Body of pancreas (tissue), 4 donors: ENCODE measurements at regions not wholly inside any gene's neighbourhood (a gene's known extent, or its start where the extent isn't known, plus 50 kb on each side); places are given as distances from the start of the nearest gene placed in this dataset.

Experiments
- ATAC-seq: fragments of 150-250 bp; one replicate; pipeline ENCODE4 v1.9.1; 2016
- DNase-seq, 4 donors: peaks; one replicate each; pipeline ENCODE4 v3.0.0-alpha.2; 2019
- H3K27ac ChIP-seq, 4 donors: fragments of 200-600 bp; sonication (generic); 1 replicate in 3 of 4; 2 replicates in 1 of 4; pipeline versions ENCODE4 v1.5.1 to v1.6.1; 2016 to 2019; ENCODE audit warnings: mild to moderate bottlenecking in 1 of 4, mixed read lengths in 1 of 4, moderate library complexity in 1 of 4
- H3K27me3 ChIP-seq, 2 donors: fragments of 200-600 bp; sonication (generic); one replicate each; pipeline ENCODE4 v1.6.0; 2016; ENCODE audit warnings: mild to moderate bottlenecking in 1 of 2
- H3K36me3 ChIP-seq, 2 donors: fragments of 200-600 bp; sonication (generic); replicated peaks in 1 of 2; 2 replicates each; pipeline ENCODE4 v1.5.1; 2016; ENCODE audit warnings: low read depth in 2 of 2; ENCODE audit not compliant: insufficient read depth in 1 of 2
- H3K4me1 ChIP-seq: fragments of 200-600 bp; sonication (generic); one replicate; pipeline ENCODE4 v1.6.0; 2016
- H3K4me3 ChIP-seq, 2 donors: fragments of 200-600 bp; sonication (generic); 1 replicate in 1 of 2; 2 replicates in 1 of 2; pipeline ENCODE4 v1.5.1; 2016 to 2019
- H3K9me3 ChIP-seq, 3 donors: fragments of 200-600 bp; sonication (generic); 1 replicate in 2 of 3; 2 replicates in 1 of 3; pipeline ENCODE4 v1.5.1; 2016
- POLR2A ChIP-seq, 3 donors: fragments of 450-650 bp; IDR thresholded peaks; one replicate each; pipeline ENCODE4 v1.6.1; 2016; ENCODE audit warnings: antibody characterized with exemption in 3 of 3, mild to moderate bottlenecking in 2 of 3
- WGBS, 2 donors: methylation state at CpG; one replicate each; pipeline ENCODE4 v1.1.5; 2017; 5-methylcytosine and 5-hydroxymethylcytosine counted together
- intact Hi-C: fragments of 100-400 bp; cut with DNase I; formaldehyde crosslinking; loops from one replicate; pipeline ENCODE4 v1.15.1; 2023
- TF ChIP-seq, protein P1 (sequence below), 7 experiments: fragments of 450-650 bp in 4 of 7; fragments of 200-600 bp in 3 of 7; sonication (generic) in 3 of 7; IDR thresholded peaks; one replicate each; pipeline ENCODE4 v1.5.1; 2016 to 2019; ENCODE audit warnings: antibody characterized with exemption in 7 of 7

DNA sequence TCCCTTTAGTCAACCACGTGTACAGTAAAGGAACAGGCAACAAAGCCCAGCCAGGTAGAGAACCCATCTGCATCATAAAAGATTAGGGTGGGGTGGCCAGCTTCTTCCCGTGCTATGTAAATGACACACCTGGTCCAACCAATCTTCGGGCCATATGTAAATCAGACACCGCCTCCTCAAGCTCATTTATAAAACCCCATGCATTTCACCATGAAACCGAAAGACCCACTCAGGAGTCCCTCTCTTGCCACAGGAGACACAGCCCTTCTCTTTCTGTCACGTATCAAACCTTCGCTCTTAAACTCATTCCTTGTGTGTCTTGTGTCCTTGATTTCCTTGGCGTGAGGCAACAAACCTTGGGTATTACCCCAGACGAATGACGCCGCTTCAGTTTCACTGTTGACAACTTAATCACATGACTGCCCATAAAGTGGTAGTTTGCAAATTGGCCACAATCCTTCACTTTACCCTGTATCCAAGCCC lies 59.8 kb upstream of the TBPL2 start:
- Histone ChIP-seq H3K4me3 (no peak overlapping the region), H3K27me3 (no peaks in the 10 kb centered on the region), H3K9me3 (no peaks in the 10 kb centered on the region), H3K4me1 (peaks cover 4% of the 10 kb centered on the region), H3K36me3 (no peaks in the 10 kb centered on the region), H3K27ac (peak overlapping the region in 3 of 4 donors; percentile 36 to 78 (median 71))
- DNase-seq (peak; percentile 35 to 67 (median 56)), ATAC-seq (peak; percentile 83)
- TF ChIP-seq, protein P1, sequence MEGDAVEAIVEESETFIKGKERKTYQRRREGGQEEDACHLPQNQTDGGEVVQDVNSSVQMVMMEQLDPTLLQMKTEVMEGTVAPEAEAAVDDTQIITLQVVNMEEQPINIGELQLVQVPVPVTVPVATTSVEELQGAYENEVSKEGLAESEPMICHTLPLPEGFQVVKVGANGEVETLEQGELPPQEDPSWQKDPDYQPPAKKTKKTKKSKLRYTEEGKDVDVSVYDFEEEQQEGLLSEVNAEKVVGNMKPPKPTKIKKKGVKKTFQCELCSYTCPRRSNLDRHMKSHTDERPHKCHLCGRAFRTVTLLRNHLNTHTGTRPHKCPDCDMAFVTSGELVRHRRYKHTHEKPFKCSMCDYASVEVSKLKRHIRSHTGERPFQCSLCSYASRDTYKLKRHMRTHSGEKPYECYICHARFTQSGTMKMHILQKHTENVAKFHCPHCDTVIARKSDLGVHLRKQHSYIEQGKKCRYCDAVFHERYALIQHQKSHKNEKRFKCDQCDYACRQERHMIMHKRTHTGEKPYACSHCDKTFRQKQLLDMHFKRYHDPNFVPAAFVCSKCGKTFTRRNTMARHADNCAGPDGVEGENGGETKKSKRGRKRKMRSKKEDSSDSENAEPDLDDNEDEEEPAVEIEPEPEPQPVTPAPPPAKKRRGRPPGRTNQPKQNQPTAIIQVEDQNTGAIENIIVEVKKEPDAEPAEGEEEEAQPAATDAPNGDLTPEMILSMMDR (IDR thresholded peaks at IDR 0.05), result no peak
- peak in 2 of 3 donors; percentile 27 to 58 for TF ChIP-seq POLR2A (IDR thresholded peaks at IDR 0.05)
- intact Hi-C loops, result no loop called here
- 46 to 59% methylated on average over 11 of the region's 11 CpGs for WGBS, 2 donors

DNA sequence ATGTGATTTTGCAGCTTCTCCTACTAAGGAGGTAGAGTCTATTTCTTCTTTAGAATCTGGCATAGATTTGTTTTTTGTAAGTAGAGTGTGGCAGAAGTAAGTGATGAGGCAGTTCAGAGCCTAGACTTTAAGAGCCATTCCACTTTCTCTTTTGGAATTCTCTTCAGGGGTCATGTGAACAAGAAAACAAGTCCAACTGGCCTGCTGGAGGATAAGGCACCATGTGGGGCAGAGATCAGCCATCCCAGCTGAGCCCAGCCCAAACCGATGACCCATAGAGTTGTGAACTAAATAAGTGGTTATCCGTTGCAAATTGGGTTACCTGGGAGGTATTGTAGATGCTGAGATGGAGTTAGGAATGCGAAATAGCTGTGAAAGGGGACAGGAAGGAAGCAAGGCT lies 60.3 kb upstream of the TBPL2 start:
- H3K4me1 ChIP-seq, result peaks cover 4% of the 10 kb centered on the region
- intact Hi-C loops, result no loop called here
- no peak overlapping the region for H3K4me3 ChIP-seq
- 87 to 89% methylated on average over 3 of the region's 3 CpGs for WGBS, 2 donors
- no peaks in the 10 kb centered on the region for H3K27me3 ChIP-seq
- ATAC-seq (peak; percentile 66), DNase-seq (no peak)
- peak overlapping the region in 3 of 4 donors; percentile 32 to 78 (median 71) for H3K27ac ChIP-seq
- H3K9me3 ChIP-seq, result no peaks in the 10 kb centered on the region
- no peaks in the 10 kb centered on the region for H3K36me3 ChIP-seq
- TF ChIP-seq POLR2A (IDR thresholded peaks at IDR 0.05), result peak in 1 of 3 donors; percentile 0
- TF ChIP-seq, protein P1 (IDR thresholded peaks at IDR 0.05), result peak in 1 of 7 experiments; percentile 5

DNA sequence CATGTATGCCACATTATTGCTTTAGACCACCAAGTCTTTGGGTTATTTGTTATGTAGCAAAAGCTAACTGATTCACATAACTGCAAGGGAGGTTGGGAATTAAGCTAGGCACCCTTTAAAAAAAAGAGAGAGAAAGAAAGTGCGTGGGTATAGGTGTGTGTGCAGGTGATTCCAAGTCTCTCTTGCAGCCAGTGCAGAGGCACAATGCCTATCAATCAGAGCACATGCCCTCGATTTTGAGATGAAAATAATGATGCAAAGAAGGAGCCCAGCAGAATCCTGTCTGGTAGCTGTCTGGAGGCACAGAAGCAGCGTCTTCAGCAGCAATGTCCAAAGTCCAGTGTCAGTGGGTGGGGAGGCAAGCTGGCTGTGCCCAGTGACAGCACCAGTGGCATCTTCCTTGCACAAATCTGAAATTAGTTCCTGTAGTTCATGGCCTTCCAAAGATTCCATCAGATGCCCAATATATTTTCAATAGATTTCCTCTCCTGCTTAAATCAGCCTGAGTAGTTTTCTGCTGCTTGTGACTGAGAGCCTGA lies 62.4 kb upstream of the TBPL2 start:
- Histone ChIP-seq H3K36me3 (no peaks in the 10 kb centered on the region), H3K9me3 (no peaks in the 10 kb centered on the region), H3K27ac (no peak overlapping the region), H3K4me3 (no peak overlapping the region), H3K4me1 (peaks cover 4% of the 10 kb centered on the region), H3K27me3 (no peaks in the 10 kb centered on the region)
- ATAC-seq (no peak), DNase-seq (no peak)
- 44 to 72% methylated on average over 3 of the region's 3 CpGs for WGBS, 2 donors
- intact Hi-C loops, result no loop called here
- no peak for TF ChIP-seq POLR2A (IDR thresholded peaks at IDR 0.05)
- TF ChIP-seq, protein P1 (IDR thresholded peaks at IDR 0.05), result no peak

DNA sequence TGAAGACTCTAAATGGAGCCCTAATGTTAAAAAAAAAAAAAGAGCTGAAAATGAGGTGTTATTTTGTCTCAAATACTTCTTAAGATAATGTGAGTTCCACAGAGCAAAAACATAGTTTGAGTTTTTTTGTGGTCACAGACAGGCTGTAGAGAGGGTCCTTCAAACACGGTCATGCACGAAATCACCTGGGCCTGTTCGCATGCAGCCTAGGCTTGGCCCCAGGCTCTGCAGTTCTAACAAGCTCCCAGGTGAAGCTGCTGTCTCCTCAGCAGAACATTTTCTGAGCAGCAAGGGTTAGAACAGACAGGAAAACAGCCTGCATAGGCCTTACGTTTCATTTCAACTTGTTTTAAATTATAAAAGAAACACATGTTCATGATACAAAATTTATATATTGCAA lies 65.4 kb upstream of the TBPL2 start:
- H3K27ac ChIP-seq, result no peak overlapping the region
- H3K9me3 ChIP-seq, result no peaks in the 10 kb centered on the region
- no peak overlapping the region for H3K4me3 ChIP-seq
- 90 to 94% methylated on average over 4 of the region's 4 CpGs for WGBS, 2 donors
- H3K36me3 ChIP-seq, result no peaks in the 10 kb centered on the region
- intact Hi-C loops, result no loop called here
- H3K4me1 ChIP-seq, result no peaks in the 10 kb centered on the region
- TF ChIP-seq, protein P1 (IDR thresholded peaks at IDR 0.05), result no peak
- TF ChIP-seq POLR2A (IDR thresholded peaks at IDR 0.05), result no peak
- H3K27me3 ChIP-seq, result no peaks in the 10 kb centered on the region
- DNase-seq (no peak), ATAC-seq (no peak)

DNA sequence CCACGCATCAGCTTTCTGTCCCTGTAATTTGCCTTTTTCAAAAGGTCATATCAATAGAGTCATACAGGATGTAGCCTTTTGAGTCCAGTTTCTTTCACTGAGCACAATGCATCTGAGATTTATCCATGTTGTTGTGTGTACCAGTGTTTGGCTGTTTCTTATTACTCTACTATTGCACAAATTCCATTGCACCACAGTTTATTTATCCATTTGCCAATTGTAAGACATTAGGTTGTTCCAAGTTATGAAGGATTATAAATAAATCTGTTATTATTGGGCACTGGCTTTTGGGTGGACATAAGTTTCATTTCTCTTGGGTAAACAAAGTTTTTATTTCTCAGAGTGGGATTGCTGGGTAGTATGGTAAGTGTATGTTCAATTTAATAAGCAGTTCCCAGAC lies 68.3 kb upstream of the TBPL2 start:
- no peaks in the 10 kb centered on the region for H3K9me3 ChIP-seq
- no peak overlapping the region for H3K27ac ChIP-seq
- no peak for TF ChIP-seq POLR2A (IDR thresholded peaks at IDR 0.05)
- TF ChIP-seq, protein P1 (IDR thresholded peaks at IDR 0.05), result no peak
- DNase-seq, result no peak
- no peaks in the 10 kb centered on the region for H3K36me3 ChIP-seq
- H3K4me1 ChIP-seq, result no peaks in the 10 kb centered on the region
- no peaks in the 10 kb centered on the region for H3K27me3 ChIP-seq
- ATAC-seq, result no peak
- intact Hi-C loops, result no loop called here
- 89 to 93% methylated on average over 1 of the region's 1 CpG for WGBS, 2 donors
- no peak overlapping the region for H3K4me3 ChIP-seq
